Neural progenitor cell (in vitro differentiated cells): ENCODE measurements at regions not wholly inside any gene's neighbourhood (a gene's known extent, or its start where the extent isn't known, plus 50 kb on each side); places are given as distances from the start of the nearest gene placed in this dataset.

Source experiments
- CTCF ChIP-seq: fragments of 200-600 bp; sonication (generic); IDR thresholded peaks from 2 replicates; pipeline ENCODE4 v1.5.1; 2017; ENCODE audit warnings: antibody characterized with exemption, mild to moderate bottlenecking
- EZH2 ChIP-seq: fragments of 200-600 bp; sonication (generic); IDR thresholded peaks from 2 replicates; pipeline ENCODE4 v1.6.1; 2017; ENCODE audit warnings: antibody characterized with exemption, mild to moderate bottlenecking, moderate library complexity

GRCh38 chr5:167905919-167906853, 385.3 kb upstream of the WWC1 start:
- TF ChIP-seq CTCF (no peak), EZH2 (no peak)
